Muscle layer of colon (tissue), 2 donors: ENCODE measurements at regions not wholly inside any gene's neighbourhood (a gene's known extent, or its start where the extent isn't known, plus 50 kb on each side); places are given as distances from the start of the nearest gene placed in this dataset.

Source experiments
- H3K27ac ChIP-seq: one replicate; pipeline ENCODE4 v1.7.0; 2013; ENCODE audit warnings: low read depth, mild to moderate bottlenecking, low read length, moderate library complexity
- H3K27me3 ChIP-seq, 2 donors: one replicate each; pipeline ENCODE4 v1.7.0; 2013; ENCODE audit warnings: low read length in 2 of 2, mild to moderate bottlenecking in 2 of 2; ENCODE audit not compliant: insufficient read depth in 2 of 2, control insufficient read depth in 1 of 2
- H3K36me3 ChIP-seq: one replicate; pipeline ENCODE4 v1.7.0; 2013; ENCODE audit warnings: mild to moderate bottlenecking, low read length; ENCODE audit not compliant: insufficient read depth
- H3K4me1 ChIP-seq: one replicate; pipeline ENCODE4 v1.7.0; 2013; ENCODE audit warnings: mild to moderate bottlenecking, low read length; ENCODE audit not compliant: insufficient read depth
- H3K4me3 ChIP-seq, 2 donors: one replicate each; pipeline ENCODE4 v1.7.0; 2013; ENCODE audit warnings: low read length in 2 of 2, low read depth in 1 of 2, mild to moderate bottlenecking in 1 of 2, moderate library complexity in 1 of 2
- H3K9ac ChIP-seq: one replicate; pipeline ENCODE4 v1.7.0; 2013; ENCODE audit warnings: low read length
- H3K9me3 ChIP-seq: one replicate; pipeline ENCODE4 v1.7.0; 2013; ENCODE audit warnings: mild to moderate bottlenecking, low read length
- donor health status: abdominal sarcoma.
- donor health status: Adenocarcinoma of cecum.

GRCh38 chr6:74167511-74167910 lies 471.5 kb downstream of the CD109 start:
- peak overlapping the region in 1 of 2 donors; percentile 7 for H3K4me3 ChIP-seq
- no peak overlapping the region for H3K9ac ChIP-seq
- H3K9me3 ChIP-seq = no peaks in the 10 kb centered on the region
- peaks cover 14% of the 10 kb centered on the region for H3K4me1 ChIP-seq
- no peaks in the 10 kb centered on the region for H3K36me3 ChIP-seq
- no peak overlapping the region for H3K27ac ChIP-seq
- H3K27me3 ChIP-seq = no peaks in the 10 kb centered on the region

GRCh38 chr6:74166849-74167248 lies 470.8 kb downstream of the CD109 start:
- Histone ChIP-seq H3K9me3 (no peaks in the 10 kb centered on the region), H3K4me3 (no peak overlapping the region), H3K4me1 (peaks cover 14% of the 10 kb centered on the region), H3K27ac (no peak overlapping the region), H3K9ac (no peak overlapping the region), H3K27me3 (no peaks in the 10 kb centered on the region), H3K36me3 (no peaks in the 10 kb centered on the region)

- no peaks in the 10 kb centered on the region for H3K36me3 ChIP-seq
- H3K27ac ChIP-seq = no peak overlapping the region
These were observed 465.4 kb downstream of the CD109 start for GRCh38 chr6:74161380-74161779.

GRCh38 chr6:74152096-74152675 lies 456.2 kb downstream of the CD109 start:
- Histone ChIP-seq H3K9ac (no peak overlapping the region), H3K4me1 (no peaks in the 10 kb centered on the region), H3K9me3 (no peaks in the 10 kb centered on the region), H3K4me3 (no peak overlapping the region), H3K27me3 (no peaks in the 10 kb centered on the region), H3K36me3 (no peaks in the 10 kb centered on the region), H3K27ac (no peak overlapping the region)

More at GRCh38 chr6:74161380-74161779, 465.4 kb downstream of the CD109 start:
- no peaks in the 10 kb centered on the region for H3K27me3 ChIP-seq
- no peaks in the 10 kb centered on the region for H3K9me3 ChIP-seq
- H3K4me1 ChIP-seq = no peaks in the 10 kb centered on the region
- no peak overlapping the region for H3K9ac ChIP-seq
- no peak overlapping the region for H3K4me3 ChIP-seq

- no peak overlapping the region for H3K4me3 ChIP-seq
- H3K27me3 ChIP-seq = no peaks in the 10 kb centered on the region
- no peak overlapping the region for H3K27ac ChIP-seq
- H3K36me3 ChIP-seq = no peaks in the 10 kb centered on the region
- H3K4me1 ChIP-seq = no peaks in the 10 kb centered on the region
- H3K9me3 ChIP-seq = no peaks in the 10 kb centered on the region
- no peak overlapping the region for H3K9ac ChIP-seq
These were observed 449.9 kb downstream of the CD109 start for GRCh38 chr6:74145931-74146330.

GRCh38 chr6:74137911-74138310 lies 441.9 kb downstream of the CD109 start:
- no peaks in the 10 kb centered on the region for H3K36me3 ChIP-seq
- H3K9ac ChIP-seq = no peak overlapping the region
- H3K27ac ChIP-seq = no peak overlapping the region
- no peaks in the 10 kb centered on the region for H3K4me1 ChIP-seq
- H3K4me3 ChIP-seq = no peak overlapping the region
- no peaks in the 10 kb centered on the region for H3K27me3 ChIP-seq
- no peaks in the 10 kb centered on the region for H3K9me3 ChIP-seq

GRCh38 chr6:74134327-74134726 lies 438.3 kb downstream of the CD109 start:
- no peaks in the 10 kb centered on the region for H3K27me3 ChIP-seq
- no peaks in the 10 kb centered on the region for H3K36me3 ChIP-seq
- no peaks in the 10 kb centered on the region for H3K4me1 ChIP-seq
- H3K9me3 ChIP-seq = no peaks in the 10 kb centered on the region
- no peak overlapping the region for H3K27ac ChIP-seq
- no peak overlapping the region for H3K9ac ChIP-seq
- no peak overlapping the region for H3K4me3 ChIP-seq

GRCh38 chr6:74133073-74133472 lies 437.1 kb downstream of the CD109 start:
- no peaks in the 10 kb centered on the region for H3K36me3 ChIP-seq
- no peak overlapping the region for H3K9ac ChIP-seq
- H3K27ac ChIP-seq = no peak overlapping the region
- H3K27me3 ChIP-seq = no peaks in the 10 kb centered on the region
- no peaks in the 10 kb centered on the region for H3K4me1 ChIP-seq
- no peaks in the 10 kb centered on the region for H3K9me3 ChIP-seq
- H3K4me3 ChIP-seq = no peak overlapping the region

GRCh38 chr6:74130641-74131040 lies 434.6 kb downstream of the CD109 start:
- Histone ChIP-seq H3K4me1 (no peaks in the 10 kb centered on the region), H3K27ac (no peak overlapping the region), H3K4me3 (no peak overlapping the region), H3K9me3 (no peaks in the 10 kb centered on the region), H3K27me3 (no peaks in the 10 kb centered on the region), H3K36me3 (no peaks in the 10 kb centered on the region), H3K9ac (no peak overlapping the region)

GRCh38 chr6:74128536-74128935 lies 432.5 kb downstream of the CD109 start:
- H3K4me1 ChIP-seq = no peaks in the 10 kb centered on the region
- no peaks in the 10 kb centered on the region for H3K9me3 ChIP-seq
- no peak overlapping the region for H3K27ac ChIP-seq
- no peaks in the 10 kb centered on the region for H3K27me3 ChIP-seq
- no peaks in the 10 kb centered on the region for H3K36me3 ChIP-seq
- H3K4me3 ChIP-seq = no peak overlapping the region
- no peak overlapping the region for H3K9ac ChIP-seq

GRCh38 chr6:74117113-74117512 lies 421.1 kb downstream of the CD109 start:
- Histone ChIP-seq H3K9ac (no peak overlapping the region), H3K27ac (no peak overlapping the region), H3K4me1 (no peaks in the 10 kb centered on the region), H3K9me3 (no peaks in the 10 kb centered on the region), H3K27me3 (no peaks in the 10 kb centered on the region), H3K36me3 (no peaks in the 10 kb centered on the region), H3K4me3 (no peak overlapping the region)

GRCh38 chr6:74115674-74116073 lies 419.7 kb downstream of the CD109 start:
- Histone ChIP-seq H3K4me1 (no peaks in the 10 kb centered on the region), H3K4me3 (no peak overlapping the region), H3K9ac (no peak overlapping the region), H3K27me3 (no peaks in the 10 kb centered on the region), H3K9me3 (no peaks in the 10 kb centered on the region), H3K27ac (no peak overlapping the region), H3K36me3 (no peaks in the 10 kb centered on the region)
